ENCODE measurements at regions not wholly inside any gene's neighbourhood (a gene's known extent, or its start where the extent isn't known, plus 50 kb on each side); places are given as distances from the start of the nearest gene placed in this dataset.

DNA sequence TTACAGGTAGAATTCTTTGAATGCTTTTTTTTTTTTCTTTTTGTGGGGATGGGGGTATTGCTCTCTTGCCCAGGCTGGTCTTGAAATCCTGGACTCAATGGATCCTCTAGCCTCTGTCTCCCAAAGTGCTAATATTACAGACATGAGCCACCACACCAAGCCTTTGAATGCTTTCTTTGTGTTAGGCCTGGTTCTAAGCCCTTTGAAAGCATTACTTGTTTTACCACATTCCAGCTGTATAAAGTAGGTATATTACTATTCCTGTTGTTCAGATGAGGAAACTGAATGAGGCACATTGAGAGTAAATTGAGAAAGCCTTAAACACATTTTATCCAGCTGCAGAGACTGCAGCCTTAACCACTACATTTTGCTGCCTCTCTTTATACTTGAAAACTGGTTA lies 841.8 kb upstream of the ADGRL4 start:
- TF ChIP-seq, protein P1, sequence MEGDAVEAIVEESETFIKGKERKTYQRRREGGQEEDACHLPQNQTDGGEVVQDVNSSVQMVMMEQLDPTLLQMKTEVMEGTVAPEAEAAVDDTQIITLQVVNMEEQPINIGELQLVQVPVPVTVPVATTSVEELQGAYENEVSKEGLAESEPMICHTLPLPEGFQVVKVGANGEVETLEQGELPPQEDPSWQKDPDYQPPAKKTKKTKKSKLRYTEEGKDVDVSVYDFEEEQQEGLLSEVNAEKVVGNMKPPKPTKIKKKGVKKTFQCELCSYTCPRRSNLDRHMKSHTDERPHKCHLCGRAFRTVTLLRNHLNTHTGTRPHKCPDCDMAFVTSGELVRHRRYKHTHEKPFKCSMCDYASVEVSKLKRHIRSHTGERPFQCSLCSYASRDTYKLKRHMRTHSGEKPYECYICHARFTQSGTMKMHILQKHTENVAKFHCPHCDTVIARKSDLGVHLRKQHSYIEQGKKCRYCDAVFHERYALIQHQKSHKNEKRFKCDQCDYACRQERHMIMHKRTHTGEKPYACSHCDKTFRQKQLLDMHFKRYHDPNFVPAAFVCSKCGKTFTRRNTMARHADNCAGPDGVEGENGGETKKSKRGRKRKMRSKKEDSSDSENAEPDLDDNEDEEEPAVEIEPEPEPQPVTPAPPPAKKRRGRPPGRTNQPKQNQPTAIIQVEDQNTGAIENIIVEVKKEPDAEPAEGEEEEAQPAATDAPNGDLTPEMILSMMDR (IDR thresholded peaks at IDR 0.05; ENCODE audit: insufficient read depth, low read length, poor library complexity, severe bottlenecking) = no peak
- no peak for TF ChIP-seq EZH2phosphoT487 (conservative IDR thresholded peaks at IDR 0.05; ENCODE audit: low read length)

Data from SU-DHL-6 (cell line).